ENCODE measurements at regions not wholly inside any gene's neighbourhood (a gene's known extent, or its start where the extent isn't known, plus 50 kb on each side); places are given as distances from the start of the nearest gene placed in this dataset.

DNA sequence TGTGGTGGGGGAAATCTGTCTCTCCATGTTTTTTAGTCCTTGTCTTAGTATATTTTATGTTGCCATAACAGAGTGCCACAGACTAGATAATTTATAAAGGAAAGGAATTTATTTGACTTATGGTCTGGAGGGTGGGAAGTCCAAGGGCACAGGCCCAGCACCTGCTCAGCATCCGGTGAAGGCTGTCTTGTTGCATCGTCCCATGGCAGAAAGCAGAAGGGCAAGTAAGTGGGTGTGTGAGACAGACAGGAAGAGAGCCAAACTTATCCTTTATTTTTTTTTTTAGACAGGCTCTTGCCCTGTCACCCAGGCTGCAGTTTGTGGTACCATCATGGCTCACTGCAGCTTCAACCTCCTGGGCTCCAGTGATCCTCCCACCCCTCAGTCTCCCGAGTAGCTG lies 98.1 kb downstream of the HS1BP3 start:
- TF ChIP-seq POLR2AphosphoS5 (IDR thresholded peaks at IDR 0.05; ENCODE audit: low read depth, low read length), result no peak
- TF ChIP-seq POLR2A (IDR thresholded peaks at IDR 0.05; ENCODE audit: low read depth, low read length), result no peak
- no peak for TF ChIP-seq TAF1 (IDR thresholded peaks at IDR 0.05; ENCODE audit: borderline replicate concordance, low read depth, low read length)

Measured in GM12892 (cell line).